ENCODE measurements at regions not wholly inside any gene's neighbourhood (a gene's known extent, or its start where the extent isn't known, plus 50 kb on each side); places are given as distances from the start of the nearest gene placed in this dataset.

DNA sequence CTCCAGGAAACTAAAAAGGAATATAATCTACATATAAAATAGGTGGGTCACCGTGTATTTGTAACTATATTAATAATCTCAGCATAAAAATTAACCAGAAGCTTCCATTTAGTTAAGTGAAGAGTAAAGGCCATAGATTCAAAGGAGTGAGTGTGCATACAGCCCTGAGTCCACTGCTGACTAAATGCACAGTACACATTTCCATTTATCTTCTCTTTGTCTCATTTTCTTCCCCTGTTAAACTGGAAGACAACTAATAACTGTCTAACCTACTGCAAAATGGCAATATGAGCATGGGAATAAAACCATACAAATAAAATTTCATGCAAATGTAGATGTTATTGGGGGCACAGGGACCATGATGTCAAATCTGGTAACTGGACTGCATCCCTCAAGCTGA is 59.9 kb upstream of the DAB2 start:
- TF ChIP-seq, protein P1, sequence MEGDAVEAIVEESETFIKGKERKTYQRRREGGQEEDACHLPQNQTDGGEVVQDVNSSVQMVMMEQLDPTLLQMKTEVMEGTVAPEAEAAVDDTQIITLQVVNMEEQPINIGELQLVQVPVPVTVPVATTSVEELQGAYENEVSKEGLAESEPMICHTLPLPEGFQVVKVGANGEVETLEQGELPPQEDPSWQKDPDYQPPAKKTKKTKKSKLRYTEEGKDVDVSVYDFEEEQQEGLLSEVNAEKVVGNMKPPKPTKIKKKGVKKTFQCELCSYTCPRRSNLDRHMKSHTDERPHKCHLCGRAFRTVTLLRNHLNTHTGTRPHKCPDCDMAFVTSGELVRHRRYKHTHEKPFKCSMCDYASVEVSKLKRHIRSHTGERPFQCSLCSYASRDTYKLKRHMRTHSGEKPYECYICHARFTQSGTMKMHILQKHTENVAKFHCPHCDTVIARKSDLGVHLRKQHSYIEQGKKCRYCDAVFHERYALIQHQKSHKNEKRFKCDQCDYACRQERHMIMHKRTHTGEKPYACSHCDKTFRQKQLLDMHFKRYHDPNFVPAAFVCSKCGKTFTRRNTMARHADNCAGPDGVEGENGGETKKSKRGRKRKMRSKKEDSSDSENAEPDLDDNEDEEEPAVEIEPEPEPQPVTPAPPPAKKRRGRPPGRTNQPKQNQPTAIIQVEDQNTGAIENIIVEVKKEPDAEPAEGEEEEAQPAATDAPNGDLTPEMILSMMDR (IDR thresholded peaks at IDR 0.05) = no peak
- TF ChIP-seq POLR2AphosphoS5 (IDR thresholded peaks at IDR 0.05) = no peak

All from transverse colon (tissue), 4 donors.